ENCODE measurements at regions not wholly inside any gene's neighbourhood (a gene's known extent, or its start where the extent isn't known, plus 50 kb on each side); places are given as distances from the start of the nearest gene placed in this dataset.

DNA sequence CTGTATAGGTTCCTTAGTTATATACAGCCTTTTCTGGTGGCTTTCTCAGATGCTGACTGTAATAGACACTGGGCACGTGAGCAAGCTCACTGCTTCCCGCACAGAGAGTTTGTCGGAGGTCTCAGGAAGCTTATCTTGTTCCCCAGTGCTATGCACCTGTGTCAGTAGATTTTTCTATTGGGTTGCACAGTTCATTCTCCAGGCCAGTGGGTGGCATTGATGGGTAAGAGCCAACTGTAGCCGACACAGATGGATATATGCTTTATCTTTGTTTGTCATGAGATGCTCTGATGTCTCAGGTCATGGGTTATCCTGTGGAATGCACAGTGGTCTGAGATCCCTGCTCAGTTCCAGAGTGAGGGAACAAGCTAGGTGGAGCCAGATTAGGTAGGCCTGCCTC lies 293.0 kb downstream of the GRB14 start:
- ChIA-PET CTCF (no interaction called here), POLR2A (no interaction called here)
- H3K27ac ChIP-seq (ENCODE audit: low read depth, low read length) = no peak overlapping the region
- H3K27me3 ChIP-seq (ENCODE audit: control insufficient read depth, insufficient read depth, low read length) = no peaks in the 10 kb centered on the region
- no peaks in the 10 kb centered on the region for H3K9me3 ChIP-seq (ENCODE audit: control insufficient read depth, insufficient read depth, low read length)
- no peak for TF ChIP-seq CTCF (IDR thresholded peaks at IDR 0.05; ENCODE audit: low read depth, low read length)
- no peak for DNase-seq (ENCODE audit: low read depth, low spot score)
- H3K4me3 ChIP-seq (ENCODE audit: low read depth, low read length) = no peak overlapping the region

GRCh38 chr2:164323978-164324377 lies 297.3 kb downstream of the GRB14 start:
- ChIA-PET CTCF (no interaction called here), POLR2A (no interaction called here)
- no peak overlapping the region for H3K4me3 ChIP-seq (ENCODE audit: low read depth, low read length)
- DNase-seq (ENCODE audit: low read depth, low spot score) = no peak
- H3K27me3 ChIP-seq (ENCODE audit: control insufficient read depth, insufficient read depth, low read length) = no peaks in the 10 kb centered on the region
- no peak overlapping the region for H3K27ac ChIP-seq (ENCODE audit: low read depth, low read length)
- H3K9me3 ChIP-seq (ENCODE audit: control insufficient read depth, insufficient read depth, low read length) = no peaks in the 10 kb centered on the region
- no peak for TF ChIP-seq CTCF (IDR thresholded peaks at IDR 0.05; ENCODE audit: low read depth, low read length)

GRCh38 chr2:164314148-164314547 lies 307.1 kb downstream of the GRB14 start:
- DNase-seq (ENCODE audit: low read depth, low spot score) = no peak
- Histone ChIP-seq H3K27me3 (ENCODE audit: control insufficient read depth, insufficient read depth, low read length) (no peaks in the 10 kb centered on the region), H3K27ac (ENCODE audit: low read depth, low read length) (no peak overlapping the region), H3K4me3 (ENCODE audit: low read depth, low read length) (no peak overlapping the region), H3K9me3 (ENCODE audit: control insufficient read depth, insufficient read depth, low read length) (no peaks in the 10 kb centered on the region)
- ChIA-PET CTCF (no interaction called here), POLR2A (no interaction called here)
- no peak for TF ChIP-seq CTCF (IDR thresholded peaks at IDR 0.05; ENCODE audit: low read depth, low read length)

DNA sequence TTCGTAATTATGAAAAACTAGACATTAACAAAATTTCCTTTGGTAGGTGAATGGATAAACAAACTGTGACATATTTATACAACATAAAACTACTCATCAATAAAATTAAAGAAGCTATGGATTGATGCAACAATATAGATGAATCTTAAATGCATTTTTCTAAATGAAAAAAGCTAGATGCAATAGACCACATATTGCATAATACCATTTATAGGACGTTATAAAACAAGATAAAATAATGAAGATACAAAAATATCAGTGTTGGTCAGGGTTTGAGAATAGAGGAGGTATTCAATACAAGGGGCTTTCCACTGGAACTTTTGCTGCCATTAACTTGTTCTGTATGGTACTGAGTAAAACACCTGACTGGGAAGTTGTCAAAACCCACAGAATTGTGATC lies 314.4 kb downstream of the GRB14 start:
- POLR2A ChIA-PET = no interaction called here
- H3K9me3 ChIP-seq (ENCODE audit: control insufficient read depth, insufficient read depth, low read length) = no peaks in the 10 kb centered on the region
- H3K27ac ChIP-seq (ENCODE audit: low read depth, low read length) = no peak overlapping the region
- no peak overlapping the region for H3K4me3 ChIP-seq (ENCODE audit: low read depth, low read length)
- DNase-seq (ENCODE audit: low read depth, low spot score) = no peak
- TF ChIP-seq CTCF (IDR thresholded peaks at IDR 0.05; ENCODE audit: low read depth, low read length) = no peak
- H3K27me3 ChIP-seq (ENCODE audit: control insufficient read depth, insufficient read depth, low read length) = no peaks in the 10 kb centered on the region
- CTCF ChIA-PET = no interaction called here

GRCh38 chr2:164302786-164303185 lies 318.5 kb downstream of the GRB14 start:
- TF ChIP-seq CTCF (IDR thresholded peaks at IDR 0.05; ENCODE audit: low read depth, low read length) = no peak
- Histone ChIP-seq H3K27ac (ENCODE audit: low read depth, low read length) (no peak overlapping the region), H3K27me3 (ENCODE audit: control insufficient read depth, insufficient read depth, low read length) (no peaks in the 10 kb centered on the region), H3K9me3 (ENCODE audit: control insufficient read depth, insufficient read depth, low read length) (no peaks in the 10 kb centered on the region), H3K4me3 (ENCODE audit: low read depth, low read length) (no peak overlapping the region)
- ChIA-PET POLR2A (no interaction called here), CTCF (interaction anchor here (0.6 kb wide), 1 partner anchor 329 kb away, joined by 8 read pairs; no protein-coding TSS in a partner anchor)
- DNase-seq (ENCODE audit: low read depth, low spot score) = no peak
